Choroid plexus epithelial cell (primary cell): ENCODE measurements at regions not wholly inside any gene's neighbourhood (a gene's known extent, or its start where the extent isn't known, plus 50 kb on each side); places are given as distances from the start of the nearest gene placed in this dataset.

Experiments
- DNase-seq: peaks from one replicate; pipeline ENCODE4 v3.0.0-alpha.2; 2010; ENCODE audit warnings: low read depth
- H3K4me3 ChIP-seq: 2 replicates; pipeline ENCODE4 v1.5.1; 2011; ENCODE audit warnings: low read depth, mild to moderate bottlenecking, control low read depth, low read length, moderate library complexity
- CTCF ChIP-seq: conservative IDR thresholded peaks from 2 replicates; pipeline ENCODE4 v1.5.1; 2011; ENCODE audit warnings: low read depth, mild to moderate bottlenecking, control low read depth, inconsistent platforms, low read length, moderate library complexity

- DNase-seq = peak; percentile 78
- no peak overlapping the region for H3K4me3 ChIP-seq
- TF ChIP-seq CTCF = no peak
Measured at GRCh38 chr3:70433091-70433490, 120.7 kb upstream of the MDFIC2 start.

- TF ChIP-seq CTCF = no peak
- DNase-seq = peak; percentile 60
- H3K4me3 ChIP-seq = no peak overlapping the region
Measured at GRCh38 chr3:70431911-70432310, 119.5 kb upstream of the MDFIC2 start.

GRCh38 chr3:70426071-70426470, 113.6 kb upstream of the MDFIC2 start:
- TF ChIP-seq CTCF = no peak
- H3K4me3 ChIP-seq = no peak overlapping the region
- DNase-seq = no peak

GRCh38 chr3:70421506-70421905, 109.1 kb upstream of the MDFIC2 start:
- DNase-seq = no peak
- no peak for TF ChIP-seq CTCF
- no peak overlapping the region for H3K4me3 ChIP-seq

GRCh38 chr3:70409018-70409417, 96.6 kb upstream of the MDFIC2 start:
- no peak for DNase-seq
- TF ChIP-seq CTCF = no peak
- no peak overlapping the region for H3K4me3 ChIP-seq

GRCh38 chr3:70400194-70400593, 87.8 kb upstream of the MDFIC2 start:
- no peak overlapping the region for H3K4me3 ChIP-seq
- no peak for TF ChIP-seq CTCF
- no peak for DNase-seq

GRCh38 chr3:70393881-70394612, 81.6 kb upstream of the MDFIC2 start:
- no peak for TF ChIP-seq CTCF
- no peak overlapping the region for H3K4me3 ChIP-seq
- DNase-seq = no peak
